ENCODE measurements at regions not wholly inside any gene's neighbourhood (a gene's known extent, or its start where the extent isn't known, plus 50 kb on each side); places are given as distances from the start of the nearest gene placed in this dataset.

- Histone ChIP-seq H3K27ac (ENCODE audit: insufficient read depth, low read length) (no peak overlapping the region), H3K27me3 (ENCODE audit: control insufficient read depth, insufficient read depth, low read length) (no peaks in the 10 kb centered on the region), H3K4me1 (ENCODE audit: control insufficient read depth, extremely low read depth, insufficient read depth, low read length) (no peaks in the 10 kb centered on the region), H3K79me2 (ENCODE audit: control insufficient read depth, insufficient read depth, low read length) (no peaks in the 10 kb centered on the region), H3K9ac (ENCODE audit: insufficient read depth, low read length) (no peak overlapping the region), H4K20me1 (ENCODE audit: control insufficient read depth, extremely low read depth, insufficient read depth, low read length) (no peaks in the 10 kb centered on the region), H3K4me3 (replicated peaks in 1 of 4; ENCODE audit: control extremely low read depth in 1 of 4, insufficient read depth in 1 of 4, low read depth in 3 of 4, low read length in 4 of 4) (no peak overlapping the region), H3K9me3 (ENCODE audit: control insufficient read depth, insufficient read depth, low read depth, low read length) (no peaks in the 10 kb centered on the region), H3K4me2 (ENCODE audit: extremely low read depth, insufficient read depth, low read length) (no peak overlapping the region), H2AFZ (ENCODE audit: low read length) (no peak overlapping the region), H3K36me3 (ENCODE audit: control insufficient read depth, insufficient read depth, low read length) (no peaks in the 10 kb centered on the region)
- no peak for DNase-seq (ENCODE audit: low read depth in 2 of 2)
- no peak for TF ChIP-seq EZH2 (IDR thresholded peaks at IDR 0.05; ENCODE audit: low read length, missing control alignments)
- TF ChIP-seq, protein P1, sequence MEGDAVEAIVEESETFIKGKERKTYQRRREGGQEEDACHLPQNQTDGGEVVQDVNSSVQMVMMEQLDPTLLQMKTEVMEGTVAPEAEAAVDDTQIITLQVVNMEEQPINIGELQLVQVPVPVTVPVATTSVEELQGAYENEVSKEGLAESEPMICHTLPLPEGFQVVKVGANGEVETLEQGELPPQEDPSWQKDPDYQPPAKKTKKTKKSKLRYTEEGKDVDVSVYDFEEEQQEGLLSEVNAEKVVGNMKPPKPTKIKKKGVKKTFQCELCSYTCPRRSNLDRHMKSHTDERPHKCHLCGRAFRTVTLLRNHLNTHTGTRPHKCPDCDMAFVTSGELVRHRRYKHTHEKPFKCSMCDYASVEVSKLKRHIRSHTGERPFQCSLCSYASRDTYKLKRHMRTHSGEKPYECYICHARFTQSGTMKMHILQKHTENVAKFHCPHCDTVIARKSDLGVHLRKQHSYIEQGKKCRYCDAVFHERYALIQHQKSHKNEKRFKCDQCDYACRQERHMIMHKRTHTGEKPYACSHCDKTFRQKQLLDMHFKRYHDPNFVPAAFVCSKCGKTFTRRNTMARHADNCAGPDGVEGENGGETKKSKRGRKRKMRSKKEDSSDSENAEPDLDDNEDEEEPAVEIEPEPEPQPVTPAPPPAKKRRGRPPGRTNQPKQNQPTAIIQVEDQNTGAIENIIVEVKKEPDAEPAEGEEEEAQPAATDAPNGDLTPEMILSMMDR (conservative IDR thresholded peaks at IDR 0.05 in 1 of 2, IDR thresholded peaks at IDR 0.05 in 1 of 2; ENCODE audit: low read depth in 1 of 2, low read length in 2 of 2): no peak
These were observed 459.3 kb upstream of the PRR20A start for GRCh38 chr13:56681404-56681803.

DNA sequence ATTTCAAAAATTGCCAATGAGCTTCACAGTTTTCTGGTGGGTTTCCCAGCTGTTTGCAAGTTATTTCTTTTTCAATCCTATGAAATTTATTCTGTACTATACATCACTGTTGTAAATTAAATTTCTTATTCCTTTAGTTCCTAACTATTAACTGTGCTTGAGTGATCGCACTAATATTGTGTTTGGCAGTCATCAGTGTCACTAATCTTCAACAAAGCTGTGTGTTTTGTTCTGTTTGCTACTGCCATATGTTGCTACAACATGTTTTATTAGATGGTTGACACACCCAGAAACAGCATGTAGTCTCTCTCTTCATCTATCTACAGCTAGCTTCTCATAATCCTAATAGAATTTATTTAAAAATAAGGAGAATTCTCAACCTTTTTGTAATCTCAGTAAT is 453.6 kb upstream of the PRR20A start:
- H3K9me3 ChIP-seq (ENCODE audit: control insufficient read depth, insufficient read depth, low read depth, low read length): no peaks in the 10 kb centered on the region
- no peaks in the 10 kb centered on the region for H4K20me1 ChIP-seq (ENCODE audit: control insufficient read depth, extremely low read depth, insufficient read depth, low read length)
- no peak overlapping the region for H3K4me2 ChIP-seq (ENCODE audit: extremely low read depth, insufficient read depth, low read length)
- DNase-seq (ENCODE audit: low read depth in 2 of 2): no peak
- no peak overlapping the region for H3K27ac ChIP-seq (ENCODE audit: insufficient read depth, low read length)
- H3K4me1 ChIP-seq (ENCODE audit: control insufficient read depth, extremely low read depth, insufficient read depth, low read length): no peaks in the 10 kb centered on the region
- H2AFZ ChIP-seq (ENCODE audit: low read length): no peak overlapping the region
- no peak overlapping the region for H3K9ac ChIP-seq (ENCODE audit: insufficient read depth, low read length)
- no peaks in the 10 kb centered on the region for H3K36me3 ChIP-seq (ENCODE audit: control insufficient read depth, insufficient read depth, low read length)
- H3K4me3 ChIP-seq (replicated peaks in 1 of 4; ENCODE audit: control extremely low read depth in 1 of 4, insufficient read depth in 1 of 4, low read depth in 3 of 4, low read length in 4 of 4): no peak overlapping the region
- TF ChIP-seq EZH2 (IDR thresholded peaks at IDR 0.05; ENCODE audit: low read length, missing control alignments): no peak
- TF ChIP-seq, protein P1 (conservative IDR thresholded peaks at IDR 0.05 in 1 of 2, IDR thresholded peaks at IDR 0.05 in 1 of 2; ENCODE audit: low read depth in 1 of 2, low read length in 2 of 2): no peak
- H3K27me3 ChIP-seq (ENCODE audit: control insufficient read depth, insufficient read depth, low read length): no peaks in the 10 kb centered on the region
- no peaks in the 10 kb centered on the region for H3K79me2 ChIP-seq (ENCODE audit: control insufficient read depth, insufficient read depth, low read length)

DNA sequence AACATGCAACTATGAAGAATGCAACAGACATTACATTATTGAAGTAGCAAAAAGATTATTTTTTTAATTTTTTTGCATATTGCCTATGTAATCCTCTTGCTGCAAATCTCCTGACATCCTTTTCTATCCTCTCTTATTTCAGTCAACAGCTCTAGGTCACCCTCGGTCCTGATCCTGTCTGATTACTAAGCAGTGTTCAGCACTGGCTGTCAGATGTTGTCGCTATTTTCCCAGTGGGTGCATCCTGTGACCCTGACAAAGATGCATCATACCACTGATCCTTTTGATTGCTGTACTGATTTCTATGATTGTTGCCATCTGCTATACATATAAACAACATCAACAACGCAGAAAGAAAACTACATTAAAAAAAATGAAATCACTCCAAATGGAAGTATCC is 443.7 kb upstream of the PRR20A start:
- no peak for TF ChIP-seq EZH2 (IDR thresholded peaks at IDR 0.05; ENCODE audit: low read length, missing control alignments)
- TF ChIP-seq, protein P1 (conservative IDR thresholded peaks at IDR 0.05 in 1 of 2, IDR thresholded peaks at IDR 0.05 in 1 of 2; ENCODE audit: low read depth in 1 of 2, low read length in 2 of 2): no peak
- H3K79me2 ChIP-seq (ENCODE audit: control insufficient read depth, insufficient read depth, low read length): no peaks in the 10 kb centered on the region
- H3K9ac ChIP-seq (ENCODE audit: insufficient read depth, low read length): no peak overlapping the region
- no peak overlapping the region for H3K27ac ChIP-seq (ENCODE audit: insufficient read depth, low read length)
- H3K36me3 ChIP-seq (ENCODE audit: control insufficient read depth, insufficient read depth, low read length): no peaks in the 10 kb centered on the region
- DNase-seq (ENCODE audit: low read depth in 2 of 2): no peak
- H3K4me2 ChIP-seq (ENCODE audit: extremely low read depth, insufficient read depth, low read length): no peak overlapping the region
- no peak overlapping the region for H3K4me3 ChIP-seq (replicated peaks in 1 of 4; ENCODE audit: control extremely low read depth in 1 of 4, insufficient read depth in 1 of 4, low read depth in 3 of 4, low read length in 4 of 4)
- no peaks in the 10 kb centered on the region for H3K27me3 ChIP-seq (ENCODE audit: control insufficient read depth, insufficient read depth, low read length)
- no peaks in the 10 kb centered on the region for H3K4me1 ChIP-seq (ENCODE audit: control insufficient read depth, extremely low read depth, insufficient read depth, low read length)
- no peak overlapping the region for H2AFZ ChIP-seq (ENCODE audit: low read length)
- no peaks in the 10 kb centered on the region for H4K20me1 ChIP-seq (ENCODE audit: control insufficient read depth, extremely low read depth, insufficient read depth, low read length)
- H3K9me3 ChIP-seq (ENCODE audit: control insufficient read depth, insufficient read depth, low read depth, low read length): no peaks in the 10 kb centered on the region
